GM12891 (cell line): ENCODE measurements at regions not wholly inside any gene's neighbourhood (a gene's known extent, or its start where the extent isn't known, plus 50 kb on each side); places are given as distances from the start of the nearest gene placed in this dataset.

Source experiments
- PAX5 ChIP-seq: IDR thresholded peaks from 2 replicates; pipeline ENCODE4 v1.6.1; 2011; ENCODE audit warnings: low read length, moderate library complexity, mild to moderate bottlenecking; ENCODE audit not compliant: insufficient read depth, severe bottlenecking
- POLR2AphosphoS5 ChIP-seq: IDR thresholded peaks from 2 replicates; pipeline ENCODE4 v1.6.1; 2011; ENCODE audit warnings: low read depth, low read length, control low read depth
- TAF1 ChIP-seq: IDR thresholded peaks from 2 replicates; pipeline ENCODE4 v1.6.1; 2011; ENCODE audit warnings: low read depth, low read length, control low read depth

GRCh38 chr10:8404721-8405120 is 350.2 kb downstream of the GATA3 start:
- TF ChIP-seq PAX5 (no peak), TAF1 (no peak), POLR2AphosphoS5 (no peak)
